ENCODE measurements at regions not wholly inside any gene's neighbourhood (a gene's known extent, or its start where the extent isn't known, plus 50 kb on each side); places are given as distances from the start of the nearest gene placed in this dataset.

DNA sequence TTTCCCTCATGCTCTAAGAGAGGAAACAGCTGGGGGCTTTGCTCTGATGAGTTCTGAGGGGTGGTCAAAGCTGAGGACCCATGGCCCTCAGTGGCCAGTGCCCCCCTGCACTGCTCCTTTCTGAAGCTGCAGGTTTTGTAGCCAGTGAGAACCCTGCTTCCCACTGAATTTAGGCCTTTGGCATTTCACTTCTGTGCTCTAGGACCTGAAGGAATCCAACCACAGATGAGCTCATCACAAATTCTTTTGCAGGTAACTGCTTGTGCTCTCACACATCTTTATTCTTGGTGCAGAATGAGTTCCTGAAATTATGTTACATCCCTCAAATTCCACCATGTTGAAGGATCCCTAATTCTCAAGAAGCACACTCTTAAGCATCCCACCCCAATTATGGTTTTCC, 248.7 kb upstream of the IRF2BP2 start:
- TF ChIP-seq CTCF (IDR thresholded peaks at IDR 0.05; ENCODE audit: low read depth, low read length, missing control alignments) = no peak
- DNase-seq (ENCODE audit: low read depth) = no peak
- no peak overlapping the region for H3K4me3 ChIP-seq (ENCODE audit: low read depth, low read length)

DNA sequence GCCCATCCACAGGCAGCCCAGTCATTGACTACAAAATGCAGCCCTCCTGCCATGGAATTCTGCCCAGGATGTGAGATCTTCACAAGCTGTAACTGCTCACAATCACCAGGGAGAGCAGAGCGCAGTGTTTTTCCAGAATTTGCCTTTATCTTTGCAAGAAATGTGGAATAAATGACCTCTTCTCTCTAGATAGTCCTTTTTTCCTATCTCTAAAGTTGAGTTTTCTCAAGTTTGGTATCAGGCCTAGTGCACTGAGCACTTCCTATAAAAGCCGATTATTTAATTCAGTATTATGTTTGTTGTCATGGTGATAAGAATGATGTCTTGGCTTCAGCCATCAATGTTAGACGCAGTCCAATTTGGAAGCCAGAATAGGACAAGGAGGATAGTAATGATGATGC, 246.9 kb upstream of the IRF2BP2 start:
- no peak for DNase-seq (ENCODE audit: low read depth)
- no peak overlapping the region for H3K4me3 ChIP-seq (ENCODE audit: low read depth, low read length)
- TF ChIP-seq CTCF (IDR thresholded peaks at IDR 0.05; ENCODE audit: low read depth, low read length, missing control alignments) = no peak

DNA sequence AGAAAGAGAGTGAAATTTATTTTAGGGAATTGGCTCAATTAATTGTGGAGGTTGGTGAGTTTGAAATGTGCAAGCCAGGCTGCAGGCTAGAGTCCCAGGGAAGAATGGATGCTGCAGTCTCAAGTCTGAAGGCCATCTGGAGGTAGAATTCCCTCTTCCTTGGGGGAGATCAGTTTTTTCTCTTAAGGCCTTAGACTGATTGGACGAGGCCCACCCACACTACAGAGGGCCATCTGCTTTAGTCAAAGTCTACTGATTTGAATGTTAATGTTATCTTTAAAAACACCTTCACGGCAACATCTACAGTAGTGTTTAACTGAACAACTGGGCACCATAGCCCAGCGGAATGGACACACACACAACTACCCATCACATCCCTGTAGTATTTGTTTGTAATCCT, 245.9 kb upstream of the IRF2BP2 start:
- no peak for TF ChIP-seq CTCF (IDR thresholded peaks at IDR 0.05; ENCODE audit: low read depth, low read length, missing control alignments)
- DNase-seq (ENCODE audit: low read depth) = no peak
- H3K4me3 ChIP-seq (ENCODE audit: low read depth, low read length) = no peak overlapping the region

GRCh38 chr1:234854645-234855039, 244.7 kb upstream of the IRF2BP2 start:
- no peak overlapping the region for H3K4me3 ChIP-seq (ENCODE audit: low read depth, low read length)
- TF ChIP-seq CTCF (IDR thresholded peaks at IDR 0.05; ENCODE audit: low read depth, low read length, missing control alignments) = no peak
- no peak for DNase-seq (ENCODE audit: low read depth)

- no peak for TF ChIP-seq CTCF (IDR thresholded peaks at IDR 0.05; ENCODE audit: low read depth, low read length, missing control alignments)
- no peak for DNase-seq (ENCODE audit: low read depth)
- H3K4me3 ChIP-seq (ENCODE audit: low read depth, low read length) = no peak overlapping the region
These were observed 244.1 kb upstream of the IRF2BP2 start for GRCh38 chr1:234853906-234854644.

DNA sequence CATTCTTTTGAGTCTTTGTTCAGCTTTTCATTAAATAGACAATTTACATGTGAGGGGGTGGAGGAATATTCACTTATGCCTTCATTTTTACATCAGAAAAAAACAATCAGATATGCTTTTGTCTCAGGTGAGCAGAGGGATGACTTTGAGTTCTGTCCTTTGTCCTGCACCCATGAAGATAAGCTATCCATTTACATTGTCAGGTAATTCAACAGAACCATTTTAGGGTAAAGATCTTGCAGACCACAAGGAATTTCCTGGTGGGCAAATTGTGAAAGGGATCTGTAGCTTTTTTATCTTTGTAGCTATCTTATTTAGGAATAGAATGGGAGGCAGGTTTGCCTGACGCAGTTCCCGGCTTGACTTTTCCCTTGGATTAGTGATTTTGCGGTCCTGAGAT, 242.7 kb upstream of the IRF2BP2 start:
- no peak overlapping the region for H3K4me3 ChIP-seq (ENCODE audit: low read depth, low read length)
- no peak for TF ChIP-seq CTCF (IDR thresholded peaks at IDR 0.05; ENCODE audit: low read depth, low read length, missing control alignments)
- no peak for DNase-seq (ENCODE audit: low read depth)

Measured in GM12864 (cell line).